ENCODE measurements at regions not wholly inside any gene's neighbourhood (a gene's known extent, or its start where the extent isn't known, plus 50 kb on each side); places are given as distances from the start of the nearest gene placed in this dataset.

DNA sequence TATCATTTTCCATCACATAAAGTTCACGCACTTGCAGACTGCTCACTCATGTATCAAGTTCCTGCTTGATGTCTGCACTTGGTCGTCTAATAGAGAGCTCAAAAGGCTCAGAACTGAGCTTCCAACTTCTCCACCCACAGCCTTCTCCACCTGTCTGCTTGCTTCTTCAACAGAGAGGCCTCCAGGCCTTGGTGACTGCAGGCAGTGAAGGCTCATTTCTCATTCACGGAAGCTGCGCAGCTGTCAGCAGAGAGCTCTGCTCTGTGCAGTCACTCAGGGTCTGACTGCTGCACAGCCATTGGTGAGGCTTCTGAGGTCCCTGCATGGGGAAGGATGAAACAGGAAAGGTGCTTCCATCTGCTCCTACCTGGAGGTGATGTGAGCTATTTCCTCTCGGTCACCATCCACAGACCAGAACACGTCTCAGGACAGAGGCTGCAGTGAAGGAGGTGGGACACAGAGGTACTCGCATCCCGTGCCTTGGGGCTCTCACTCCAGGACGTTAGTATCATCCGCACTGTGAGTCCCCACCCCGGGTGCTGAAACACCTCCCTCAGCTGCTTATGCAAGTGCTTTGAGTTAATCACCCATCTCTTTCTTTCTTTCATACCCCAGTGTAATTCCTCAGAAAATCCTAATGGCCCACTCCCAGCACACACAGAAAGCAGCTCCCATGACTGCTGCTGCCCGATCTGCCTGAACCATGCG is 126.2 kb downstream of the TMEM18 start:
- DNase-seq = no peak

DNA sequence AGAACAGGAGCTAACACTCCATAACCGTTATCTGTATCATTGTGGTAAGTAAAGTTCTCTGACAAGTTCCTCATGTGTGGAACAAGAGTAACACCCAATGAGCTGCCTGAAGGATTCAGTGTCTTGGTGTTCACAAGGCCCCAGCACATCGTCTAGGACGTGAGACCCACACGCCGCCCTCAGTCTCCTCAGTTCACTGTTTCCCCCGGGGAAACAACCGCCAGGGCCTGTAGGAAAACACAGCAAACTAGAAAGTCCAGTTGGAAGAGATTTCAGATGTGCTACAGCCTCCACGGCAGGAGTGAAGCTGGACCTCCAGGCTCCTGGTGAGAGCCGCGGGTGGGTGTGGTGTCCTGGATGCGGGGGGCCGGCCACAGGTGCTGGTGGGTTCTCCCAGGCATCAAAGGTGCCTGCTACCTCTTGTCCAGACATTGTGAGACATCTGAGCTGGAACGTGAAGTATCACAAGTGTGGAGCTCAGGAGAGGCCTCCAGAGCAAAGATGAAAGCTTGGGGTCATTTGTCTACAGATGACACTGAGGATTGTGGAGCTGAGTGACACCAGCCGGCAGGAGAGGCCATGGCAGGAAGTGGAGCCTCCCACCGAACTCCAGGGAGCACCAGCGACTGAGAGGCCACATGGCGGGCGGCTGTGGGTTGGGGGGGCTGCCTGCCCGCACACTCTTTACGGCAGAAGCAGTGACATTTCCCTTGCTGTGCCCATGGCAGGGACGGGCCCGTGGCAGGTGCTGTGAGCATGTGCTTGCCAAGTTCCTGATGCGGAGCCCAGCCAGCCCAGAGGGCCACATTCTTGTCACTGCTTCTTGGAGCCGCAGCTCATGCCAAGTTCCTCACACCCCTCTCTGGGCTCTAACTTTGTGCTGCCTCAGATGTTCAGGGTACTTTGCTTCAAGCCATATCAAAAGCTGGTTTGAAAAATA is 131.2 kb downstream of the TMEM18 start:
- DNase-seq = no peak

- no peak for DNase-seq
These were observed 132.0 kb downstream of the TMEM18 start for GRCh38 chr2:545228-545627.

DNA sequence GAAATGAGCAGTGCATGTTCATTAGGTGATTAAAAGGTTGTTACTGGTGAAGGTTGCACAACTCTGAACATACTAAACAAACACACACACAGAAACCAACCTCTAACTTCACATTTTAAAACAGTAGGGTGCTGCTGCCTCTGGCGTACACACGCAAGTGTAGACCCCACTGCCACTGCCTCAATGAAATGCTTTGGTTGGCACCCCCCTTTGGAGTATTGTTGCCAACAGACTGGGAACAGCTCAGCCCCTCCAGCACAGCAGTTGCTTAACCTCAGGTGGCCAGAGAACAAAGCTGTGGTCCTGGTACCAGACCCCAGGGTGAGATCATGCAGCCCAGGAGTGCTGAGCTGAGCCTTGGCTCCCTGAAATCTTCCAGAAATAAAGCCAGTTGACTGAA is 138.6 kb downstream of the TMEM18 start:
- DNase-seq = no peak

DNA sequence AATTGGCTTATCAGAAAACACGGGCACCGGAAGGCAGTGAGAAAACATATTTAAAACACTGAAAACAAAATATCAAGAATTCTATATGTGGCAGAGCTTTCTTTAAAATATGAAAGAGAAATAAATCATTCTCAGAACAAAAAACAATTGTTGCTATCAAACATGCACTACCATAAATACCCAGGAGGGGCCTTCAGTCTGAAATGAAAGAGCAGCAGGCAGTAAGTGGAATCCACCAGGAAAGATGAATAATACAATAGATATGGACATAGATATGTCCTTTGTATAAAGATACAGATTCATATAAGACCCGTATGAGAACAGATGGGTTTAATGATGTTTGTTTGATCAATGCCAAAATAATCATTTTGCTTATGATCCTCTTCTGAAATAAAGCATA is 142.0 kb downstream of the TMEM18 start:
- no peak for DNase-seq

DNA sequence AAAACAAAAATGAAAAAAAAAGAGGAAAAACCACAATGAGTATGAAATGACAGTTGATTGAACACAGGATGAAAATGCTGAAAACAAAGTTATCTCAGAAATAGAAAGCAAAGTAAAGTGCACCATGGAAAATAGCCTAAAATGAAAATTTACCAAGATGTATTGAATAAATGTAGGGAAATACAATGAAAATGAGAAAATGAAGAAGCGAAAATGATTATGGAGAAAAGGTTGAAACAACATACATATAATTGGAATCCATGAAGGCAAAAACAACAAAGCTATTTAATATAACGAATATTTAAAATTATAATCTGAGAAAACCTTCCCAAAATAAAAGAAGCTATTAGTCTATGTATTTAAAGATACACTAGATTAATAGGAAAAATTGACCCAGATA is 147.4 kb downstream of the TMEM18 start:
- no peak for DNase-seq

DNA sequence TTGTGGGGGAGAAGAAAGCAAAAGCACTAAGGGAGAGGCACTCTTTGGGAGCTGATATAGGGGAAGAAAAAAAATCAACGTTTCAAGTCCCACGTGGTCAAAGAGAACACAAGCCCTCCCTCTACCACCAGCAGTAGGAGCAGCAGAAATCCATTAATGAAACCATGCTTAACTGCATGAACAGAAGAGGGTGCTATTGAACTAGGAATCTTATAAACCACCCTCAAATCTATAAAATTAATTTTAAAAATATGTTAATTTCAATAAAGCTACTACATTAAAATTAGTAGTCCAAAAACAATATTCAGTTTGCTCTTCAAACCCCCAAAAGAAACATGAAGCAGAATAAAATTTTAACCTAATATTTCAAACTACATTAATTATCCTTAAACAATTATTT is 147.8 kb downstream of the TMEM18 start:
- peak; percentile 2 for DNase-seq

- DNase-seq = no peak
These were observed 149.6 kb downstream of the TMEM18 start for GRCh38 chr2:527581-527980.

DNA sequence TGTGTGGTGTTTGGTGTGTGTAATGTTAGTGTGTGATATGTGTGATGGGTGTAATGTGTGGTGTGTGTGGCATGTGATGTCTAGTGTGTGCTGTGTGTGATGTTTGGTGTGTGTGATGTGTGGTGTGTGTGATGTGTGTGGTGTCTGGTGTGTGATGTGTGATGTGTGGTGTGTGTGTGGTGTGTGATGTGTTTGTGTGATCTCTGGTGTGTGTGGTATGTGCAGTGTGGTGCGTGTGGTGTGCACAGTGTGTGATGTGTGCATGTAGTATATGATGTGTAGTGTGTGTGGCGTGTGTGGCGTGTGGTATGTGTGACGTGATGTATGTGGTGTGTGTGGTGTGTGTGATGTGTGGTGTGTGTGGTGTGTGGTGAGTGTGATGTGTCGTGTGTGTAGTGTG is 150.3 kb downstream of the TMEM18 start:
- no peak for DNase-seq

- no peak for DNase-seq
These were observed 151.6 kb downstream of the TMEM18 start for GRCh38 chr2:525611-526010.

GRCh38 chr2:525021-525420 is 152.2 kb downstream of the TMEM18 start:
- no peak for DNase-seq

GRCh38 chr2:524442-524841 is 152.8 kb downstream of the TMEM18 start:
- DNase-seq = no peak

DNA sequence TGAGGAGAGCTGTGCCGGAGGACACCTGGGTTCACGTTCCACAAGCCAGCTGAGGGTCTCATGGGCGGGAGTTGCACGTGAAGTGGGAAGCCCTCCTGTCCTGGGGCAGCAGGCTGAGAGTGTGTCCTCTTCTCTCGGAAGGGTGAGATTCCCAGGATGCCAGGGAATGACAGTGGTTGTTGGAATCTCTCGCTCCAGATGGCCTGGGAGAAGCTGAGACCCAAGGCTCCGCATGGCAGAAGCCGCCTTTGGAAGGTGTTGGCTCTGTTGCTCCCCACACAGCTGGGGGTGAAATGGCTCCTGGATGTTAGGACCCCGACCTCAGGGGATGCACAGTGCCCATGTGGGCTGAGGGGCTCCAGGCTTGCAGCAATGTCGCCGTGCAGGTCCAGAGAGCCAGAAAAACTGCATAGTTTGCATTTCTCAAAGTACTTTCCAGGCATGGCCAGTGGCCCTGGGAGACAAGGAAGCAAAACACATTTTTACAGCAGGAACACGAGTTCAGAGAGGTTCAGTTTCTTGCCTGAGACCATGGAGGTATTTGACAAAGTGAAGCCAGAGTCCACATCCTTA is 153.4 kb downstream of the TMEM18 start:
- DNase-seq = no peak

- DNase-seq = no peak
These were observed 154.4 kb downstream of the TMEM18 start for GRCh38 chr2:522776-523175.

DNA sequence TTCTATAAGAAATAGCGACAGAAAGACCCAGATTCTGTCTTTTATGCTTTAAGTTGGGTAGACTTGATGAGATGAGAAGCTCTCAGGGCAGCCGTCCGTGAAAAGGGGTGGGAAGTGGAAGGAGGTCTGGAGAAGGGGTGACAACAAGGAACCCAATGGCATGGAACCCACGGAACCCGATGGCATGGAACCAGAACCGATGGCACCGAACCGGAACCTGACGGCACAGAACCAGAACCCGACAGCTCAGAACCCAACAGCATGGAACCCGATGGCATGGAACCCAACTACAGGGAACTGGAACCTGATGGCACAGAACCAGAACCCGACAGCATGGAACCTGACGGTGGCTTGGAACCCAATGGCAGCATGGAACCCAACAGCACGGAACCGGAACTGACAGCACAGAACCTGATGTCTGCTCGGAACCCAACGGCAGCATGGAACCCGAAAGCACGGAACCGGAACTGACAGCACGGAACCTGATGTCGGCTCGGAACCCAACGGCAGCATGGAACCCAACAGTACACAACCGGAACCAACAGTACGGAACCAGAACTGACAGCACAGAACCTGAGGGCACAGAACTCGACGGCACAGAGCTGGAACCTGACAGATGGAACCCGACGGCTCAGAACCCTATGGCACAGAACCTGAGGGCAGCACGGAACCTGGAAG is 155.2 kb downstream of the TMEM18 start:
- no peak for DNase-seq

DNA sequence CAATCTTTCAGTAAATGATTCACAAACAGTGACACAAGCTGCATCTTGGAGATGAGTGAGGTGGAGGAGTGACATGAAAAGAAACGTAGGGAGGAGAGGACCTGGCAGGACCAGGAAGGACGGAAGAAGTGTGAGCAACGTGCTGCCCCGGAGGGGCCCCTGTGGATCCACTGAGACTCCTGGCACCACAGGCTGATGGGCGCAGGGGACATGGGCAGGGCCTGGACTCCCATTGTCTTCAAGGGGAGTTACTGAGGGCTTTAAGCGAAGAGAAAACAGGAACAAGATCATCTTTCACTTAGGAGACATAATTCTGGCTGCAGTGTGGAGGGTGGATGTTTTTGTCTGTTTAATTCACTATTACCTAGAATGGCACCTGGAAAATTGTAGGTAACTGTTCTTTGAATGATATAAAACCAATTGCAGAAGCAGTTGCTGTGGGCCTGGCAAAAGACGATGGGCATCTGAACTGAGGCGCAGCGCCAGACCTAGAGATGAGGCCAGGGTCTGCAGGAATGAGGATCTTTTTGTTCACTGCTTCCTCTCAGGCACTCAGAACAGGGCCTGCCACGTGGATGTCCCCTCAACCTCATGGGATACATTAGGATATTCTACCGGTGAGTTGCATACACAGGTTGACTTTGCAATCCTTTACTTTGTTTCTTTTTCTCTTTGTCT is 156.4 kb downstream of the TMEM18 start:
- no peak for DNase-seq

DNA sequence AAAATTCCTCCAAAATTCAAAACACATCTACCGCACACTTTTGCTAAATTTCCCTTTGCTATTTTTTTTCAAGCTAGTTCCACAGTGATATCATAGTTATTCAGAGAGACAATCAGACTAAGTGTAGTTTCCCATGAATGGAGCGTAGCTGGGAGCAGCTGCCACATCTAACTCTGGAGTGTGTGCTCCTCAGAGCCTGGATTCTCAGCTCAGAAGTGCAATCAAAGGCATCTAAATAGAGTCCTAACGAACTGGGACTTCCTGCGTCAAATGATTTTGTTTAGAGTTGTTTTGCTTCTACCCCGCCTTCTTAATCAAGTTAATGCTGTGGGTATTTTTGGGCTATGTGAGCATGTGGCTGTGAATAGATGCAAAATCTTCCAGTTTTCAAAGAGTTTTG is 160.3 kb downstream of the TMEM18 start:
- DNase-seq = no peak

DNA sequence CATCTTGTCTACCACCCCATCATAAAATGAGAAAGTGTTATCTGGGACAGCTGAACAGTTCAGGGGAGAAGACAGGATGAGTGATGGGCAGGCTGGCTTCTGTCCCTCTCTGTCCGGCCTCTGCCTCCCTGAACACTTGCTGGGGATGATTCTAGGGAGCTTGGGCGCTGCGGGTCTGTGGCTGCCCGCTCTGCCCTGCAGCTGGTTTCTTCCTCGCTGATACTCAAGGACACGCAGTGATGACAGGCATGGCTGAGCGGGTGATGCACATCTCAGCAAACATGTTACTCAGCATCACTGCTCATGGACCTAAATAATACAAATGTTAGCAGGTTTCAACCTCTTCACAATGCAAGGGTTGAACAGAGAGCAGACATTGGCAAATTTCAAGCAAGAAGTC is 161.1 kb downstream of the TMEM18 start:
- no peak for DNase-seq

- no peak for DNase-seq
These were observed 161.6 kb downstream of the TMEM18 start for GRCh38 chr2:515441-516127.

DNA sequence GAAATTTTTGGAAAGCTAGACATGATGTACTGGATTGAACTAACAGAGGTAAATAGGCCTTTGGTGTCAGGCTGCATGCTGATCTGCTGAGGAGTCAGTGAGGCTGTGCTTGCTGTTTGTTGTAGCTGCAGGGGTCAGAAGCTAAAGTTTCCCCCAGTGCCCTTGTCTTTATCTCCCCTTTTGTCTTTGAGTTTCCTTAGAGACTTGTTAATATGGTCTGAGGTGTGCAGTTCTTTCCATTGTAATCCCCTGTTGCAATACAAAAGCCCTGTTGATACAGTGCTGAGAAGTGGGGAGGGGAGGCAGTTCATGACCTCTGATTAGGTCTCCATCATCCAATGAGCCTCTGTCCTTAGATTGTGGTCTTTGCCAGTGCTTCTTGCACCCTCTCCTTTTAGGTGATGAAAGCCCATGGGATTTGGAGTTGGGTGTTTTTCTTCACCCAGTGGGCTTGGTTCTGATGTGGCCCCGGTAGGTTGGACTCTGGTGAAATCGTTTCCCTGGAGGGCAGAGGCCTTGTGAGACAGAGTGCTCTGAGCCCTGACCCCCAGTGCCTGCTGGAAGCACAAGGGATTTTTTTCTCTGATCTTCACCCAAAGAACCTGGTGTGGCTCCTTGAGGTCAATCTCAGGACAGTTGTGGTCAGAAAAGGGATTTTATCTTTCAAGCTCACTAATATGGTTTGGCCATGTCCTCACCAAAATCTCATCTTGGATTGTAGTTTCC is 163.1 kb downstream of the TMEM18 start:
- DNase-seq = no peak

DNA sequence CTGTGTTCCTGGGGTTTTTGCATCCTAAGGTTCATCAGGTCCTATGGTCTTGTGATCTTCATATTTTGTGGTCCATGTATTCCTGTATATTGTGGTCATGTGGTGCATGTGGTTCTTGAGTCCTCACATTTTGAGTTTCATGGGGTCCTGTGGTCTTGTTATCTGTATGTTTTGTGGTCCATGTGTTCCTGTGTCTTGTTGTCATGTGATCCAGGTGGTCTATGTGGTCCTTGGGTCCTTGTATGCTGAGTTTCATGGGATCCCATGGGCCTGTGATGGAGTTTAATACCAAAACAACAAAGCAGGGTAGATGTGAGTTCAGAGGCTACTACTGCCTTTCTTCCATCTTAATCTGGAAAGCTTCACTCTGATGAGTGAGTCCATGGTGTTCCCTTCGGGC is 166.4 kb downstream of the TMEM18 start:
- no peak for DNase-seq

DNA sequence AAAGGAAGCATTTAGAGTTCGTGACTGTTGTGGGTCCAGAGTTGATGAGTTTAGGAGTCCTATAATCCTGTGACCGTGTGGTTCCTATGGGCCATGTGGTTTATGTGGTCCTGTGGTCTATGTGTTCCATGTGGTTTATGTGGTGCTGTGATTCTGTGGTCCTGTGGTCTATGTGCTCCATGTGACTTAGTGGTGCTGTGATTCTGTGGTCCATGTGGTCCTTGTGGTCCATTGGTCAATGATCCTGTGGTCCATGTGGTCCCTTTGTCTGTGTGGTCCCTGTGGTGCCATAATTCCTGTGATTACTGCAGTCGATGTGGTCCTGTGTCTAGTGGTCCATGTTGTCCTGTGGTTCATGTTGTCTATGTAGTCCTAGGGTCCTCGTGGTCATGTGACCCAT is 167.3 kb downstream of the TMEM18 start:
- no peak for DNase-seq

Data from GF-D8 (cell line).